SK-N-SH (cell line): ENCODE measurements at regions not wholly inside any gene's neighbourhood (a gene's known extent, or its start where the extent isn't known, plus 50 kb on each side); places are given as distances from the start of the nearest gene placed in this dataset.

Experiments used
- CTCF ChIA-PET: fragments of 300-600, 350-600 bp; formaldehyde crosslinking; extraction: SDS; loops from one replicate; lab custom pipeline; 2021; lab: Yijun Ruan, JAX
- POLR2A ChIA-PET: fragments of 350-600 bp; sonication (Branson Sonifier 250); formaldehyde crosslinking; extraction: SDS; loops from one replicate; lab custom pipeline; 2020; ENCODE audit warnings: antibody characterized with exemption, inconsistent platforms; lab: Yijun Ruan, JAX
- DNase-seq: peaks from one replicate; pipeline ENCODE4 v3.0.0; 2012
- H2AFZ ChIP-seq: fragments of 200-600 bp; sonication (generic); 2 replicates; pipeline ENCODE4 v1.8.1; 2016; ENCODE audit warnings: antibody characterized with exemption, mild to moderate bottlenecking, low read depth
- H3F3A ChIP-seq: fragments of 200-600 bp; sonication (generic); replicated peaks from 2 replicates; pipeline ENCODE3; 2016; ENCODE audit warnings: antibody characterized with exemption, mild to moderate bottlenecking; ENCODE audit not compliant: insufficient read depth
- H3K27ac ChIP-seq, 2 experiments: fragments of 200-500 bp in 1 of 2; fragments of 200-600 bp in 1 of 2; sonication (Bioruptor generic) in 1 of 2; sonication (generic), shearing (Covaris generic) in 1 of 2; 2 replicates each; pipeline versions ENCODE4 v1.5.1 to v1.6.1; 2014 to 2016; ENCODE audit warnings: low read depth in 2 of 2, inconsistent platforms in 1 of 2, low read length in 1 of 2, mild to moderate bottlenecking in 1 of 2, mixed read lengths in 1 of 2
- H3K27me3 ChIP-seq: fragments of 200-600 bp; sonication (generic), shearing (Covaris generic); 2 replicates; pipeline ENCODE4 v1.6.1; 2016; ENCODE audit warnings: mixed run types; ENCODE audit not compliant: insufficient read depth
- H3K36me3 ChIP-seq, 2 experiments: fragments of 200-500 bp in 1 of 2; fragments of 200-600 bp in 1 of 2; sonication (Bioruptor generic) in 1 of 2; sonication (generic) in 1 of 2; replicated peaks in 1 of 2; 2 replicates each; pipeline versions ENCODE3 to v1.5.1; 2014 to 2016; ENCODE audit warnings: low read length in 1 of 2, mild to moderate bottlenecking in 1 of 2; ENCODE audit not compliant: insufficient read depth in 2 of 2, control insufficient read depth in 1 of 2
- H3K4me1 ChIP-seq, 2 experiments: fragments of 200-500 bp in 1 of 2; fragments of 200-600 bp in 1 of 2; sonication (Bioruptor generic) in 1 of 2; sonication (generic), shearing (Covaris generic) in 1 of 2; 2 replicates each; pipeline versions ENCODE4 v1.5.1 to v1.6.1; 2014 to 2016; ENCODE audit warnings: low read depth in 1 of 2, low read length in 1 of 2, mixed run types in 1 of 2; ENCODE audit not compliant: insufficient read depth in 2 of 2, control insufficient read depth in 1 of 2
- H3K4me2 ChIP-seq: fragments of 200-600 bp; sonication (generic), shearing (Covaris generic); 2 replicates; pipeline ENCODE4 v1.6.1; 2017; ENCODE audit warnings: mixed run types
- H3K4me3 ChIP-seq, 2 experiments: fragments of 200-500 bp in 1 of 2; fragments of 200-600 bp in 1 of 2; sonication (Bioruptor generic) in 1 of 2; sonication (generic), shearing (Covaris generic) in 1 of 2; 2 replicates each; pipeline versions ENCODE4 v1.5.1 to v1.8.1; 2014 to 2016; ENCODE audit warnings: low read depth in 2 of 2, inconsistent platforms in 1 of 2, low read length in 1 of 2, mild to moderate bottlenecking in 1 of 2, mixed read lengths in 1 of 2, moderate library complexity in 1 of 2
- H3K79me2 ChIP-seq: fragments of 200-600 bp; sonication (generic); 2 replicates; pipeline ENCODE4 v1.8.1; 2017; ENCODE audit warnings: mild to moderate bottlenecking; ENCODE audit not compliant: insufficient read depth
- H3K9ac ChIP-seq: fragments of 200-600 bp; sonication (generic); 2 replicates; pipeline ENCODE4 v1.6.1; 2017; ENCODE audit warnings: mixed run types
- H3K9me2 ChIP-seq: fragments of 200-600 bp; sonication (generic); 2 replicates; pipeline ENCODE4 v1.6.1; 2017; ENCODE audit warnings: mixed run types
- H3K9me3 ChIP-seq: fragments of 200-600 bp; sonication (generic); 2 replicates; pipeline ENCODE4 v1.6.1; 2017; ENCODE audit warnings: mixed run types, mild to moderate bottlenecking, moderate library complexity
- H4K20me1 ChIP-seq: fragments of 200-600 bp; sonication (generic); 2 replicates; pipeline ENCODE4 v1.6.1; 2017; ENCODE audit warnings: mild to moderate bottlenecking, mixed run types; ENCODE audit not compliant: insufficient read depth
- CHD2 ChIP-seq: fragments of 150-350 bp; IDR thresholded peaks from 2 replicates; pipeline ENCODE4 v1.6.1; 2018; ENCODE audit warnings: low read length; ENCODE audit not compliant: partially characterized antibody
- EZH2phosphoT487 ChIP-seq: fragments of 200-600 bp; sonication (generic); IDR thresholded peaks from 2 replicates; pipeline ENCODE4 v1.6.1; 2017; ENCODE audit warnings: low read depth, mixed run types, mild to moderate bottlenecking, antibody characterized with exemption, moderate library complexity, borderline replicate concordance
- FOXJ3 ChIP-seq: sonication (generic); formaldehyde crosslinking; IDR thresholded peaks from 2 replicates; pipeline ENCODE4 v1.5.1; 2020; ENCODE audit warnings: mild to moderate bottlenecking, missing genetic modification reagents
- FOXM1 ChIP-seq: IDR thresholded peaks from 2 replicates; pipeline ENCODE4 v1.4.0; 2012; ENCODE audit warnings: low read depth, mild to moderate bottlenecking
- JUND ChIP-seq: IDR thresholded peaks from 2 replicates; pipeline ENCODE4 v1.4.0; 2012
- MXI1 ChIP-seq: IDR thresholded peaks from 2 replicates; pipeline ENCODE4 v1.6.1; 2012; ENCODE audit warnings: mild to moderate bottlenecking, low read depth, low read length, improper control_type of control experiment
- NRF1 ChIP-seq: IDR thresholded peaks from 2 replicates; pipeline ENCODE4 v1.6.1; 2012; ENCODE audit warnings: low read depth, mild to moderate bottlenecking, low read length
- RFX5 ChIP-seq: IDR thresholded peaks from 2 replicates; pipeline ENCODE4 v1.6.1; 2012; ENCODE audit warnings: mild to moderate bottlenecking, improper control_type of control experiment, low read length
- RXRA ChIP-seq: IDR thresholded peaks from 2 replicates; pipeline ENCODE4 v1.4.0; 2012; ENCODE audit warnings: low read depth, mild to moderate bottlenecking, borderline replicate concordance
- SMC3 ChIP-seq: IDR thresholded peaks from 2 replicates; pipeline ENCODE4 v1.6.1; 2012; ENCODE audit warnings: low read depth, low read length, improper control_type of control experiment
- TEAD4 ChIP-seq: IDR thresholded peaks from 2 replicates; pipeline ENCODE4 v1.4.0; 2012; ENCODE audit warnings: mild to moderate bottlenecking, borderline replicate concordance; ENCODE audit not compliant: insufficient read depth
- YY1 ChIP-seq: IDR thresholded peaks from 2 replicates; pipeline ENCODE4 v1.4.0; 2012; ENCODE audit warnings: low read depth, mild to moderate bottlenecking
- WGBS: methylation state at CpG from one replicate; pipeline ENCODE4 v1.1.6; 2017; ENCODE audit warnings: low lambda C conversion rate; 5-methylcytosine and 5-hydroxymethylcytosine counted together
- TF ChIP-seq, protein P1 (sequence below): IDR thresholded peaks from 2 replicates; pipeline ENCODE4 v1.6.1; 2012; ENCODE audit warnings: mild to moderate bottlenecking, low read depth, low read length, moderate library complexity

DNA sequence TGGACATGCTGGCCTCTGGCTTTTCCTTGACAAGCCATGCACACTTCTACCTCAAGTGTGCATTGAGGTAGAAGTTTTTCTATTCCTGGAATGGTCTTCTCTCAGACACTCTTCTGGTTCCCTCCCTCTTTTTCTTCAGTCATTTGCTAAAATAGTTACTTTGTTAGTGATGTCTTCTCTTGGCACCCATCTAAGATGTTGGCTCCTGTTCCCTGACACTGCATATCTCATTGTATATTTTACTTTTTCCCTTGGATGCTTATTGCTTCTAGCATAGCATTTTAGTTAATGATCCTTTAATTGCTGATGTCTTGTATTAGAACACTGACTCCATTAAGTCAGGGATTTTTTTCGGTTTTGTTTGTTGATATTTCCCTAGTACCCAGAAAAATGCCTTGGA lies 758.7 kb upstream of the NRSN1 start:
- no peak overlapping the region for H3K9ac ChIP-seq
- TF ChIP-seq RFX5: no peak
- ChIA-PET CTCF (no interaction called here), POLR2A (no interaction called here)
- DNase-seq: no peak
- H2AFZ ChIP-seq: no peak overlapping the region
- no peaks in the 10 kb centered on the region for H3K9me3 ChIP-seq
- H4K20me1 ChIP-seq: no peaks in the 10 kb centered on the region
- no peaks in the 10 kb centered on the region for H3K9me2 ChIP-seq
- no peaks in the 10 kb centered on the region for H3F3A ChIP-seq
- 52% methylated on average over 1 of the region's 1 CpG for WGBS
- H3K4me3 ChIP-seq: no peak overlapping the region
- no peak overlapping the region for H3K4me2 ChIP-seq
- no peak overlapping the region for H3K27ac ChIP-seq
- H3K36me3 ChIP-seq: no peaks in the 10 kb centered on the region
- H3K27me3 ChIP-seq: no peaks in the 10 kb centered on the region
- H3K79me2 ChIP-seq: no peaks in the 10 kb centered on the region
- no peaks in the 10 kb centered on the region for H3K4me1 ChIP-seq

DNA sequence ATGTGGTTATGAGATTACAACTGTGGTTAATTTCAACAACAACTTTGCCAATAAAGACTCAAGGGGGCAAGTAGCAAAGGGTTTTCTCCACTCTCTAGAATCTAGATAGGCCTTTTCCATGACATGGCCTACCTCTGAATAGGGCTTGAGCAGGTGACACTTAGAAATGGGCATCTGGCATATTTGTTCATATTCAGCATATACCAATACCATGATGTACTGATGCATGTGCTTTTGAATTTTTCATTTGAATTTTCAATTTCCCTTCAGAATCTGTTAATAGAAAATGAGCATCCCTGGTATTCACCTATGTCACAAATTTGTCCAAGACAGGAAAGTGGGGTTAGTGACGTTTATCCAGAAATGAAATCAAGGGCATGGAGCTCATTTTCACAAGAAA lies 757.5 kb upstream of the NRSN1 start:
- Histone ChIP-seq H3K9ac (no peak overlapping the region), H2AFZ (no peak overlapping the region), H3K9me3 (no peaks in the 10 kb centered on the region), H3K9me2 (no peaks in the 10 kb centered on the region), H3K4me2 (no peak overlapping the region), H4K20me1 (no peaks in the 10 kb centered on the region), H3K27me3 (no peaks in the 10 kb centered on the region), H3K4me1 (no peaks in the 10 kb centered on the region)
- ChIA-PET CTCF (no interaction called here), POLR2A (no interaction called here)
- no peak for DNase-seq
- WGBS: 67% methylated on average over 1 of the region's 1 CpG
- TF ChIP-seq NRF1: no peak
- TF ChIP-seq CHD2: no peak
- no peak for TF ChIP-seq EZH2phosphoT487
- TF ChIP-seq RXRA: no peak
- no peak for TF ChIP-seq TEAD4
- no peak for TF ChIP-seq MXI1
- TF ChIP-seq, protein P1, sequence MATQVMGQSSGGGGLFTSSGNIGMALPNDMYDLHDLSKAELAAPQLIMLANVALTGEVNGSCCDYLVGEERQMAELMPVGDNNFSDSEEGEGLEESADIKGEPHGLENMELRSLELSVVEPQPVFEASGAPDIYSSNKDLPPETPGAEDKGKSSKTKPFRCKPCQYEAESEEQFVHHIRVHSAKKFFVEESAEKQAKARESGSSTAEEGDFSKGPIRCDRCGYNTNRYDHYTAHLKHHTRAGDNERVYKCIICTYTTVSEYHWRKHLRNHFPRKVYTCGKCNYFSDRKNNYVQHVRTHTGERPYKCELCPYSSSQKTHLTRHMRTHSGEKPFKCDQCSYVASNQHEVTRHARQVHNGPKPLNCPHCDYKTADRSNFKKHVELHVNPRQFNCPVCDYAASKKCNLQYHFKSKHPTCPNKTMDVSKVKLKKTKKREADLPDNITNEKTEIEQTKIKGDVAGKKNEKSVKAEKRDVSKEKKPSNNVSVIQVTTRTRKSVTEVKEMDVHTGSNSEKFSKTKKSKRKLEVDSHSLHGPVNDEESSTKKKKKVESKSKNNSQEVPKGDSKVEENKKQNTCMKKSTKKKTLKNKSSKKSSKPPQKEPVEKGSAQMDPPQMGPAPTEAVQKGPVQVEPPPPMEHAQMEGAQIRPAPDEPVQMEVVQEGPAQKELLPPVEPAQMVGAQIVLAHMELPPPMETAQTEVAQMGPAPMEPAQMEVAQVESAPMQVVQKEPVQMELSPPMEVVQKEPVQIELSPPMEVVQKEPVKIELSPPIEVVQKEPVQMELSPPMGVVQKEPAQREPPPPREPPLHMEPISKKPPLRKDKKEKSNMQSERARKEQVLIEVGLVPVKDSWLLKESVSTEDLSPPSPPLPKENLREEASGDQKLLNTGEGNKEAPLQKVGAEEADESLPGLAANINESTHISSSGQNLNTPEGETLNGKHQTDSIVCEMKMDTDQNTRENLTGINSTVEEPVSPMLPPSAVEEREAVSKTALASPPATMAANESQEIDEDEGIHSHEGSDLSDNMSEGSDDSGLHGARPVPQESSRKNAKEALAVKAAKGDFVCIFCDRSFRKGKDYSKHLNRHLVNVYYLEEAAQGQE: no peak
- no peak for TF ChIP-seq SMC3
- TF ChIP-seq RFX5: no peak
- no peak for TF ChIP-seq FOXJ3 (CRISPR knock-in tag)
- TF ChIP-seq JUND: no peak
- no peak for TF ChIP-seq YY1
- TF ChIP-seq FOXM1: no peak
- TF ChIP-seq, all 33 proteins: peak for 0
- no peaks in the 10 kb centered on the region for H3K79me2 ChIP-seq
- no peak overlapping the region for H3K4me3 ChIP-seq
- H3K36me3 ChIP-seq: no peaks in the 10 kb centered on the region
- H3F3A ChIP-seq: no peaks in the 10 kb centered on the region
- no peak overlapping the region for H3K27ac ChIP-seq
